ENCODE measurements at regions not wholly inside any gene's neighbourhood (a gene's known extent, or its start where the extent isn't known, plus 50 kb on each side); places are given as distances from the start of the nearest gene placed in this dataset.
"Not testable (repeated sequence)": the region's sequence is repeated elsewhere in the genome, so short reads cannot be mapped to it uniquely, and the experiment has no call there.

DNA sequence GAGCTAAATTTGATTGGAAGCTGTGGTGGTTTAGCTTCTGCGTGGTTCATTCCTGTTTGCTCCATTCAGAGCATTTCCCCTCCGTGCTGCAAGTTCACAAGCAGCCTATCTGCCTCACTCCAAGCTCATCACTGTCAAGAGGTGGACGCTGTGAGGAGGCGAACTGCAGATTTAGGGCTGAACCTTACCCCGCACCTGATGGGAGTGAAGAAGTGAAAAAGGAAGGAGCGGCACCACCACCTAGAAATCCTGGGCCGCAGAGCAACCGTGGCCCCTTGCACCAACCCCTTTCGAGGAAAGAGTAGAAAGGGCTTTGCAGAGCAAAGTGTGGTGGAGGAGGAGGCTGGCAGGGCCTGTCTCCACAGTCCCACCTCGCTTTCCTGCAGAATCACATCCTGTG lies 117.4 kb downstream of the IER5 start:
- DNase-seq: no peak

DNA sequence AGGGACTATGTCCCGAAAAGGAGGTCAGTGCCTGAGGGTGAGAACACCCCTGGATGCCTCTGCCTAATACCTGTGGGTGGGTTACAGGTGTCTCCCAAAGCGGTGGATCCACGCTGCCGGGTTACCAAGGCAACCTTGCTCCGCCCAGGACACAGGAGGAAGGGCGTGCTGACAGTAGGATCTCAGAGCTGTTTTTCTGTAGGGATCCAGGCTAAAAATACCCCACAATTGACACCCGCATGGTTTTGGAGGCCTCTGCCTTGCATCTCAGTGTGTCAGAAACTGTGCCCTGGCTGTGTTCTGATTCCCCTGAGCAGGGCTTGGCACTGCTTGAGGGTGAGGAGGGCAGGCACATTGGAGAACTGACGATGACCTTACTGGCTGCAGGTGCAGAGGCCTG lies 118.0 kb downstream of the IER5 start:
- no peak for DNase-seq

DNA sequence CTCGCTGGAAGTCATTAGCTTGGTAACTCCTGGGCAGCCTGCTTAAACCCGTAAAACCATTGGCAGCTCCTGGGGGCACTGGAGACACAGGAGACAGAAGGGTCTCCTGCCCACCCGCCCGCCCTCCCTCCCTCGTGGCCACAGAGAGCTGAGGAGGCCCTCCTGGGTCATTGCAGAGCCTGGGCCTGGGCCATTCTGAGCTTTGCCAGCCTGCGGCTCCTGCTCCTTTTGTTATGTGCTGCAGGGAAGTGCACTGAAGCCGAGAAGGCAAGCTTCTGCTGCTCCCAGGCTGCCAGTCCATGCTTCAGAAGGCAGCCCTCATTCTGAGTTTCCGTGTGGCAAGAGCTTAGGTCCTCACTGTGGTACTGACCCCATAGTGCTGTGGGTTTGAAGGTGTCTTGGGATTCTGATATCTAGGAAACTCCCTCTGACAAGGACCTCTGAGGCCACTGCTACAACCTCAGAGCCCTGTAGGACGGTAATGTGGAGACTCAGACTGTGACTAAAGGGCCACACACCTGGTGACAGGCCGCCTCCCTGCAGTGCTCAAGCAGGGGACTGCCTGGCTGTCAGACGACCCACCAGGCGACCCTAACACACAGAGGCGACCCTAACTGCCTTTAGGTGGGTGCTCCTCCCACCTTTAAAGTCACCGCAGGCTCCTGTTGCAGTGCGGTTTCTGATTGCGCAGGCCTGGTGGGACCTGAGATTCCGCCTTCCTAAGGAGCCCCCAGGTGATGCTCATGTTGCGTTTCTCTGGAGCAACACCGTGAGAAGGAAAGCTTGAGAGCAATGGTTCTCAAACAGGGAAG lies 118.7 kb downstream of the IER5 start:
- no peak for DNase-seq

GRCh38 chr1:181208083-181208482 lies 119.6 kb downstream of the IER5 start:
- DNase-seq: no peak

GRCh38 chr1:181208967-181209366 lies 120.5 kb downstream of the IER5 start:
- DNase-seq: no peak

DNA sequence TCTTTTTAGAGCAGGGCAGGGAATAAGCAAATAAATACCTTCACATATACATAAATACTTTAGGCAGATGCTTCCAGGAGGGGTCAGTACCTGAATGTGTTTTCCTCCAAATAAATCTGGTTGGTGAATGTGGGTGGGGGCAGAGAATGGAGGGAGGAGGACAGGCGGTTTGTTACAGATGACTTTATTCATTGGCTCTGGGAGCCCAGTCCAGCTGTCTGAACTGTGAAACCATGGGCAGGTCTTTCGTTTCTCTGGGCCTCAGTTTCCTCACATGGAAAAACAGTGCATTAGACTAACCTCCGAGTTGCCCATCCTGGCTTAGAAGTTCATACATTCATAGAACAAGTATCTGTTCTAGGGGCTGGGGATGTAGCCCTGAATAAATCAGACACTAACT lies 124.6 kb downstream of the IER5 start:
- DNase-seq: no peak

- no peak for DNase-seq
Measured at GRCh38 chr1:181216591-181216994, 128.1 kb downstream of the IER5 start.

DNA sequence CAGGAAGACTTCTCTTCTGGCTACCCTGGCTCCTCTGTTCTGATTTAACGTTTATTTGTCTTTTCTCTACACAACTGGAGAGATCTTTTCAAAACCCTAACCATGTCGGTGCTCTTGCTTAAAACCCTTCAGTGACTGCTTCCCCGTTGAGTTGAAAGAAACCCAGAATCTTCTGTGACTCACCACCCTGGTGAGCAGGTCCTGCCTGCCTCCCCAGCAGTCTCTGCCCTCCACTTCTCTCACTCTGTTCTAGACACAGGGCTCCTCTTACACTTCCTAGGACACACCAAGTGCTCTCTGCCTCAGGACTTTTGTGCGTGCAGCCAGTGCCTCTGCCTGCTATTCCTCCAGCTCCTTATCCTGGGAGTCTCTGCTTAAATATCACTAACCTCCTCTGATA lies 131.4 kb downstream of the IER5 start:
- no peak for DNase-seq

- no peak for DNase-seq
Measured at GRCh38 chr1:181221078-181221477, 132.6 kb downstream of the IER5 start.

- DNase-seq: no peak
Measured at GRCh38 chr1:181222972-181223505, 134.5 kb downstream of the IER5 start.

- not testable (repeated sequence) for DNase-seq
Measured at GRCh38 chr1:181226728-181227127, 138.2 kb downstream of the IER5 start.

DNA sequence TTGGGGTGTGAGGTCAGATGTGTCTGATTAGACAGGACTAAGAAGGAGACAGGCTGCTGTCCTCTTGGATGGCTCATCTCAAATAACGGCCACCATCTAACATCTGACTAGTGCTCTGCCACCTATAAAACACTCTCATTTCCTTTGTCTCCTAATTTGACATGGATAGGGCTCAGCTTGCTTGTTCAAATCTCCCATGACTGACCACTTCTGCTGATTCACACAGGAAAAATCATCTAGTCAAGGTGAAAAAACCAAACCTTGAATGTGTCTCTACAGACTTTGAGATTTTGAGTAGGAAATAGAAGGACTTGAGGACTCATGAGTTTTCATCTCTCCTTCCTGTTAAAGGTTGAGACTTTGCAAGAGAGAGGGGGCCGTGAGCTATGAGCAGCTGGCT lies 150.6 kb downstream of the IER5 start:
- DNase-seq: no peak

GRCh38 chr1:181246320-181246719 lies 157.8 kb downstream of the IER5 start:
- not testable (repeated sequence) for DNase-seq

GRCh38 chr1:181248361-181248760 lies 159.9 kb downstream of the IER5 start:
- not testable (repeated sequence) for DNase-seq

DNA sequence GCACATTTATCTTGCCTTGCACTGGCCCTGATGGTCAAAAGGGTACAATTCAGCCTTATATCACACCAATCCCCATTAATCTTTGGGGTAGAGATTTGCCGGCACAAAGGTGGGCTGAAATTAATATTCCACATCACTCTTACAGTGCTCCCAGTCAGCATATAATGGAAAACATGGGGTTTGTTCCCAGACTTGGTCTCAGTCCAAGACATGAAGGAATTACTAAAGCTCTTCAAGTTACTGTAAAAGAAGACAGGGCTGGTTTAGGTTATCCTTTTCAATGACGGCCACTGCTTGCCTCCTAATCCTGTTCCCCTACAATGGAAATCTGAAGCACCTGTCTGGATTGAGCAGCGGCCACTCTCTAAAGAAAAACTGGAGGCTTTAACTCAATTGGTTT lies 160.7 kb downstream of the IER5 start:
- DNase-seq: no peak

DNA sequence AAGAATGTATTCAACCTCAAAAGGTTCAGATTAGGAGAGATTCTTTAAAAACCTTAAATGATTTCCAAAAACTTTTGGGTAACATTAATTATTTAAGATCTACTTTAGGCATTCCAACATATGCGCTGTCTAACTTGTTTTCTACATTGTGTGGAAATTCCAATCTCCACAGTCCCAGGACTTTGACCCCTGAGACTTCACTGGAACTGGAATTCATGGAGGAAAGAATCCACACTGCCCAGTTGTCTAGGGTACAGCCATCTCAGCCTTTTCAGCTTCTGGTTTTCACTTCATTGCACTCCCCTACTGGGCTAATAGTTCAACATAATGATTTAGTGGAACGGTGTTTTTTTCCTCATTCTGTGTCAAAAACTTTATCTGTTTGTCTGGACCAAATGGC lies 161.5 kb downstream of the IER5 start:
- DNase-seq: no peak

- DNase-seq: no peak
Measured at GRCh38 chr1:181251001-181251712, 162.7 kb downstream of the IER5 start.

DNA sequence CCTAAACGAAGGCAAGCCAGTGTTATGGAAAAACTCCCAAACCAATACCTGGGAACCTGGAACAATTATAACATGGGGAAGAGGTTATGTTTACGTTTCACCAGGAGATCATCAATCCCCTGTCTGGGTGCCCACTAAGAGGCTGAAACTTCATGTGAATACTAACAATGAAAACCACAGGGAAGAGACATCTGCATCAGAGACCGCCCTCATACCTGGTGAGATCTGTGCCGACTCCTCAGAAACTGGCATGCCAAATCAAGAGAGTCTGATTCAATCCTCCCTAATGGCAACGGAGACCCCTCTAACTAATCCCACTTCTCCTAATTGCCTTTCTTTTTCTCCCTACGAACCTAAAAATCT lies 163.2 kb downstream of the IER5 start:
- DNase-seq: no peak

DNA sequence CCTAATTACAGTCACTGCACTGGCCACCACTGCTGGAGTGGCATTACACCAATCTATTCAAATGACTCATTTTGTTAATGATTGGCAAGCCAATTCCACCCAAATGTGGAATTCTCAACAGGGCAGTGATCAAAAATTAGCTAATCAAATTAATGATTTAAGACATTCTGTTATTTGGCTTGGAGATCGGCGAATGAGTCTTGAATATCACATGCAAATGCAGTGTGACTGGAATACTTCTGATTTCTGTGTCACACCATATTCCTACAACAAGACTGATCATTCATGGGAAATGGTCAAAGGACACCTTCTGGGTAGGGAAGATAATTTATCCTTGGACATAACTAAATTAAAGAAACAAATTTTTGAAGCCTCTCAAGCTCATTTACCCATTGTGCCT lies 165.1 kb downstream of the IER5 start:
- not testable (repeated sequence) for DNase-seq

DNA sequence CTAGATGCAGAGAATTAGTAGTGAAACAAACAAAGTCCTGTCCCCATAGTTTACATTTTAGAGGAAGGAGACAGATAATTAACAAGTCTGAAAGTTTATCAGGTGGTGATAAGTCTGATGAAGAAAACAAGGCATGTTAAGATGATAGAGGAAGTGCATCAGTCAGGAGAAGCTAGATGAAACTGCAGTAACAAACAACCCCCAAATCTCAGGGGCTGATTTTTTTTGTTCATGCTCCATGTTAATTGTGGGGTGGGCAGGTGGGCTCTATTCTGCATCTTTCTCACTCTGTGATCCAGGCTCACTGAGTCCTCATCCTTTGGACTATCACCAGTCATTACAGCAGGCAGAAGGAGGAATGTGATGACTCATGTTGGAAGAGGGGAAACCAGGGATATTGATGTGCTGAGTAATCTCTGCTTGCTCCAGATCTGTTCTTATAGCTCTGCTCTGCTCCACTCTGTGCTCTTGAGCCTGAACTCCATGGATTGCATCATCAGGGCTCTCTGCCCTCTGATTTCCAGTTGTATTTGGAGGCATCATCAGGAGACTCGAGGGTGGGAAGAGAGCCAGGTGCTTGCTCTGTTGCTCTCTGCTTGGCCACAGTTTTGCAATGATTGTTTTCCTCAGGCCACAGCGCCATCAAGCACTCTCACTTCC lies 166.9 kb downstream of the IER5 start:
- DNase-seq: no peak

GRCh38 chr1:181257117-181257516 lies 168.6 kb downstream of the IER5 start:
- DNase-seq: no peak

GRCh38 chr1:181259026-181259745 lies 170.7 kb downstream of the IER5 start:
- DNase-seq: no peak

GRCh38 chr1:181260271-181260670 lies 171.8 kb downstream of the IER5 start:
- DNase-seq: no peak
